ENCODE measurements at regions not wholly inside any gene's neighbourhood (a gene's known extent, or its start where the extent isn't known, plus 50 kb on each side); places are given as distances from the start of the nearest gene placed in this dataset.

GRCh38 chr9:126217250-126217653, 109.4 kb upstream of the MVB12B start:
- no peak overlapping the region for H3K9ac ChIP-seq (ENCODE audit: control insufficient read depth, extremely low read depth, insufficient read depth, low read length)
- no peaks in the 10 kb centered on the region for H3K4me1 ChIP-seq (ENCODE audit: control insufficient read depth, extremely low read depth, insufficient read depth, low read length)
- DNase-seq (ENCODE audit: low read depth, low spot score): no peak
- peaks cover 3% of the 10 kb centered on the region for H3K9me3 ChIP-seq (ENCODE audit: control insufficient read depth, low read depth, low read length)
- H3K4me2 ChIP-seq (ENCODE audit: control insufficient read depth, extremely low read depth, insufficient read depth, low read depth, low read length): no peak overlapping the region
- H3K27me3 ChIP-seq (ENCODE audit: control insufficient read depth, extremely low read depth, insufficient read depth, low read length): peaks cover 27% of the 10 kb centered on the region
- H3K27ac ChIP-seq (ENCODE audit: control insufficient read depth, insufficient read depth, low read length): no peak overlapping the region
- TF ChIP-seq, protein P1, sequence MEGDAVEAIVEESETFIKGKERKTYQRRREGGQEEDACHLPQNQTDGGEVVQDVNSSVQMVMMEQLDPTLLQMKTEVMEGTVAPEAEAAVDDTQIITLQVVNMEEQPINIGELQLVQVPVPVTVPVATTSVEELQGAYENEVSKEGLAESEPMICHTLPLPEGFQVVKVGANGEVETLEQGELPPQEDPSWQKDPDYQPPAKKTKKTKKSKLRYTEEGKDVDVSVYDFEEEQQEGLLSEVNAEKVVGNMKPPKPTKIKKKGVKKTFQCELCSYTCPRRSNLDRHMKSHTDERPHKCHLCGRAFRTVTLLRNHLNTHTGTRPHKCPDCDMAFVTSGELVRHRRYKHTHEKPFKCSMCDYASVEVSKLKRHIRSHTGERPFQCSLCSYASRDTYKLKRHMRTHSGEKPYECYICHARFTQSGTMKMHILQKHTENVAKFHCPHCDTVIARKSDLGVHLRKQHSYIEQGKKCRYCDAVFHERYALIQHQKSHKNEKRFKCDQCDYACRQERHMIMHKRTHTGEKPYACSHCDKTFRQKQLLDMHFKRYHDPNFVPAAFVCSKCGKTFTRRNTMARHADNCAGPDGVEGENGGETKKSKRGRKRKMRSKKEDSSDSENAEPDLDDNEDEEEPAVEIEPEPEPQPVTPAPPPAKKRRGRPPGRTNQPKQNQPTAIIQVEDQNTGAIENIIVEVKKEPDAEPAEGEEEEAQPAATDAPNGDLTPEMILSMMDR (optimal IDR thresholded peaks at IDR 0.05 in 1 of 3, IDR thresholded peaks at IDR 0.05 in 1 of 3, conservative IDR thresholded peaks at IDR 0.05 in 1 of 3; ENCODE audit: extremely low read depth in 1 of 3, insufficient read depth in 2 of 3, low read length in 3 of 3): no peak
- no peak for TF ChIP-seq EZH2 (IDR thresholded peaks at IDR 0.05; ENCODE audit: low read length)
- FAIRE-seq: no peak
- H4K20me1 ChIP-seq (ENCODE audit: control insufficient read depth, extremely low read depth, insufficient read depth, low read length): no peaks in the 10 kb centered on the region
- dilution Hi-C loops (cut with MboI; ENCODE audit: extremely low pct_ligation_motif_present, low sequenced_read_pairs): no loop called here
- H3K9me1 ChIP-seq (ENCODE audit: control insufficient read depth, extremely low read depth, insufficient read depth, low read length): no peaks in the 10 kb centered on the region
- no peaks in the 10 kb centered on the region for H3K36me3 ChIP-seq (ENCODE audit: control insufficient read depth in 2 of 2, extremely low read depth in 1 of 2, insufficient read depth in 2 of 2, low read length in 2 of 2)
- no peak overlapping the region for H3K4me3 ChIP-seq (ENCODE audit: control insufficient read depth in 2 of 3, extremely low read depth in 1 of 3, insufficient read depth in 2 of 3, low read depth in 1 of 3, low read length in 3 of 3)
- no peak overlapping the region for H2AFZ ChIP-seq (ENCODE audit: control insufficient read depth, low read length)
- no peaks in the 10 kb centered on the region for H3K79me2 ChIP-seq (ENCODE audit: control insufficient read depth, insufficient read depth, low read length)

DNA sequence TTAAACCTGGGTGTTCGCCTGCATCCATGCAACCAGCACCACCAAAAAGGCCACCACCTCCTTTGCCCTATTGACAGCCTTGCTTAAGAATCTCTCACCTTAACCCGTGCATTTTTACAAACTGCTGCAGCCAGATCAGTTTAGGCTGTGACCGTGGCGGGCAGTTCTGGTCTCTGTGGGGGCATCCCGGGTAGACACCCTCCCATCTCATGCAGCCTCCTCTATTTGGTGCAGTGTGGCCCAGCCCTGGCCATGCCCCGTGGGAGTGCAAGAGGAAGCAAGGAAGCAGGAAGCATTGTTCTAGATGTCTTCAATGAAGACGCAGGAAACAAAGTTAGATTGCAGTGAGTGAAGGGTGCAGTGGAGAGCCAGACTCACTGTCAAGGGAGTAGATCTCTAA, 108.8 kb upstream of the MVB12B start:
- no peak for TF ChIP-seq EZH2 (IDR thresholded peaks at IDR 0.05; ENCODE audit: low read length)
- TF ChIP-seq, protein P1 (optimal IDR thresholded peaks at IDR 0.05 in 1 of 3, IDR thresholded peaks at IDR 0.05 in 1 of 3, conservative IDR thresholded peaks at IDR 0.05 in 1 of 3; ENCODE audit: extremely low read depth in 1 of 3, insufficient read depth in 2 of 3, low read length in 3 of 3): no peak
- no peaks in the 10 kb centered on the region for H3K79me2 ChIP-seq (ENCODE audit: control insufficient read depth, insufficient read depth, low read length)
- H3K27ac ChIP-seq (ENCODE audit: control insufficient read depth, insufficient read depth, low read length): no peak overlapping the region

More for the DNA sequence above, 108.8 kb upstream of the MVB12B start:
- Histone ChIP-seq H3K36me3 (ENCODE audit: control insufficient read depth in 2 of 2, extremely low read depth in 1 of 2, insufficient read depth in 2 of 2, low read length in 2 of 2) (no peaks in the 10 kb centered on the region), H3K27me3 (ENCODE audit: control insufficient read depth, extremely low read depth, insufficient read depth, low read length) (peaks cover 32% of the 10 kb centered on the region), H3K9me1 (ENCODE audit: control insufficient read depth, extremely low read depth, insufficient read depth, low read length) (no peaks in the 10 kb centered on the region), H3K4me2 (ENCODE audit: control insufficient read depth, extremely low read depth, insufficient read depth, low read depth, low read length) (no peak overlapping the region), H2AFZ (ENCODE audit: control insufficient read depth, low read length) (no peak overlapping the region), H3K9me3 (ENCODE audit: control insufficient read depth, low read depth, low read length) (peaks cover 3% of the 10 kb centered on the region), H3K4me1 (ENCODE audit: control insufficient read depth, extremely low read depth, insufficient read depth, low read length) (no peaks in the 10 kb centered on the region), H3K4me3 (ENCODE audit: control insufficient read depth in 2 of 3, extremely low read depth in 1 of 3, insufficient read depth in 2 of 3, low read depth in 1 of 3, low read length in 3 of 3) (no peak overlapping the region), H3K9ac (ENCODE audit: control insufficient read depth, extremely low read depth, insufficient read depth, low read length) (no peak overlapping the region), H4K20me1 (ENCODE audit: control insufficient read depth, extremely low read depth, insufficient read depth, low read length) (no peaks in the 10 kb centered on the region)
- DNase-seq (ENCODE audit: low read depth, low spot score) (no peak), FAIRE-seq (no peak)
- dilution Hi-C loops (cut with MboI; ENCODE audit: extremely low pct_ligation_motif_present, low sequenced_read_pairs): no loop called here
